ENCODE measurements at regions not wholly inside any gene's neighbourhood (a gene's known extent, or its start where the extent isn't known, plus 50 kb on each side); places are given as distances from the start of the nearest gene placed in this dataset.

- TF ChIP-seq BHLHE40 (IDR thresholded peaks at IDR 0.05; ENCODE audit: borderline replicate concordance) = no peak
- no peak for TF ChIP-seq FOXA1 (IDR thresholded peaks at IDR 0.05)
- TF ChIP-seq FOXK2 (IDR thresholded peaks at IDR 0.05) = no peak
- no peak for TF ChIP-seq HDGF (IDR thresholded peaks at IDR 0.05; ENCODE audit: borderline replicate concordance)
- no peak for TF ChIP-seq SUZ12 (IDR thresholded peaks at IDR 0.05)
Measured at GRCh38 chr1:30102605-30103004, 620.8 kb downstream of the MATN1 start.
